Activated naive CD4-positive, alpha-beta T cell treated with anti-CD3 and anti-CD28 coated beads for 36 hours (primary cell): ENCODE measurements at regions not wholly inside any gene's neighbourhood (a gene's known extent, or its start where the extent isn't known, plus 50 kb on each side); places are given as distances from the start of the nearest gene placed in this dataset.
"Not testable (repeated sequence)": the region's sequence is repeated elsewhere in the genome, so short reads cannot be mapped to it uniquely, and the experiment has no call there.

ENCODE experiments used
- CTCF ChIA-PET: fragments of 350-600 bp; sonication (Branson Sonifier 250); formaldehyde crosslinking; loops from one replicate; lab custom pipeline; 2021; ENCODE audit warnings: antibody characterized with exemption; lab: Charles Lee
- DNase-seq: peaks from one replicate; pipeline ENCODE4 v3.0.0-alpha.2; 2020
- H3K27ac Mint-ChIP-seq: one replicate; pipeline ENCODE4 v1.8.0; 2021; ENCODE audit warnings: mild to moderate bottlenecking, mixed read lengths
- H3K27me3 Mint-ChIP-seq: one replicate; pipeline ENCODE4 v1.8.0; 2021; ENCODE audit warnings: low read depth, mixed read lengths
- H3K36me3 Mint-ChIP-seq: one replicate; pipeline ENCODE4 v1.8.0; 2021; ENCODE audit warnings: low read depth, mixed read lengths
- H3K4me1 Mint-ChIP-seq: one replicate; pipeline ENCODE4 v1.8.0; 2021; ENCODE audit warnings: low read depth, mixed read lengths
- H3K4me3 Mint-ChIP-seq: one replicate; pipeline ENCODE4 v1.8.0; 2021; ENCODE audit warnings: mild to moderate bottlenecking, moderate library complexity, mixed read lengths
- H3K9me3 Mint-ChIP-seq: one replicate; pipeline ENCODE4 v1.8.0; 2021; ENCODE audit warnings: mixed read lengths
- intact Hi-C: fragments of 100-400 bp; cut with micrococcal nuclease; formaldehyde crosslinking; loops from one replicate; pipeline ENCODE4 v1.15.1; 2023

DNA sequence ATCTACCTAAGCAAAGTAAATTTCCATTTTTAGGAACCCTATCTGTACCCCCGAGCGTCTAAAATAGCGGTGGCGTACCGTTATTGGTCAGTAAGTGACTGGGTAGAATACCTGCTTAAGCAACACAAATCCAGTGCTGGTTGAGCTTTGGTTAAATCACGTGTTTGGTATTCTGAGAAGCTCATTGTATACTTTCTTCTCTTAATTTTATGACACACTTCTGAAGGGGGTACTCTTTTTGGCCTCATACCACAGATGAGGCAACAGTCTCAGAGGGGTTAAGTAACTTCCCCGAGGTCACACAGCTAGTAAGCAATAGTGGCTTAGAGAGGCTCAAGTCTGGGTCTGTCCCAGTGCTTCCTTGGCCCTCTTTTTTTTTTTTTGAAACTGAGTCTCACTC lies 151.2 kb downstream of the TFAP2C start:
- intact Hi-C loops: no loop called here
- CTCF ChIA-PET: no interaction called here
- Mint-ChIP-seq H3K36me3 (no peaks in the 10 kb centered on the region), H3K27ac (no peak overlapping the region), H3K4me1 (peaks cover 11% of the 10 kb centered on the region), H3K9me3 (no peaks in the 10 kb centered on the region), H3K27me3 (peaks cover 24% of the 10 kb centered on the region), H3K4me3 (no peak overlapping the region)
- DNase-seq: no peak

DNA sequence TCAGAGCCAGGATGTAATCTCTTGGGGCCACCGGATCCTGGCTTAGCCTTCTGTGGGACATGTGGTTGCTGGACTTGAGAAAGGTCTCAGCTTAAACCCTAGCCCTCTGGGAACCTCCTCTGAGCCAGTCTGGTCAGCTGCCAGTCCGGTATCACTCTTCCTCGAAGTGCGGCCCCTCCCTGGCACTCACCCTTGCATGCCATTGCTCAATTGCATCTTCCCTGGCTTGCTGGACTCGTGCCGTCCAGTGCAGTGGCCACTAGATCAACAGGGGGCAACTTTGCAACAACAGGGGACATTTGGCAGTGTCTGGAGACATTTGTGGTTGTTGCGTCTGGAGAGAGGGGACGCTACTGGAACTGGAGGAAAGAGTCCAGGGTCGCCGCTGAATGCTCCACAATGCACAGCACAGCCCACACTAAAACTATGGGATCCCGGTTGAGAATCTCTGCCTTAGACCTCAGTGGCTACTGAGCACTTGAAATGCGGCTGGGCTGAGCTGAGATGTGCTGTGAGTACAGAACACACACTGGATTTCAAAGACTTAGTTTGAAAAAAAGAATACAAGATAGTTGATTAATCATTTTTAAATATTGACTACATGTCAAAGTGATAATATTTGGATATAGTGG lies 152.1 kb downstream of the TFAP2C start:
- intact Hi-C loops: no loop called here
- Mint-ChIP-seq H3K27ac (no peak overlapping the region), H3K27me3 (peaks cover 24% of the 10 kb centered on the region), H3K9me3 (no peaks in the 10 kb centered on the region), H3K36me3 (no peaks in the 10 kb centered on the region), H3K4me1 (peaks cover 11% of the 10 kb centered on the region), H3K4me3 (no peak overlapping the region)
- DNase-seq: no peak
- CTCF ChIA-PET: no interaction called here

DNA sequence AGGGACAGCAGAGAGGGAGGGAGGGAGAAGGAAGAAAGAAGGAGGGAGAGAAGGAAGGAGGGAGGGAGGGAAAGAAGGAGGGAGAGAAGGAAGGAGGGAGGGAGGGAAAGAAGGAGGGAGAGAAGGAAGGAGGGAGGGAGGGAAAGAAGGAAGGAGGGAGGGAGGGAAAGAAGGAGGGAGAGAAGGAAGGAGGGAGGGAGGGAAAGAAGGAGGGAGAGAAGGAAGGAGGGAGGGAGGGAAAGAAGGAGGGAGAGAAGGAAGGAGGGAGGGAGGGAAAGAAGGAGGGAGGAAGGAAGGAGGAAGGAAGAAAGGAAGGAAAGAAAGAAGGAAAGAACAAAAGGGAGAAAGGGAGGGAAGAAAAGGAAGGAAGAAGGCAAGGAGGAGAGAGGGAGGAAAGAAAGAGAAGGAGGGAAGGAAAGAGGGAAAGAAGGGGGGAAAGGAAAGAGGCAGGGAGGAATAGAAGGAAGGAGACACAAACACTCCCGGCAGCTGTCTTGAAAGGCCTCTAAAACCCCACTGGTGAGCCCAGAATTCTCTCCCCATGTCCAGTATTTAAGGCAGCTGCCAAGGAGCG lies 153.0 kb downstream of the TFAP2C start:
- peaks cover 11% of the 10 kb centered on the region for H3K4me1 Mint-ChIP-seq
- H3K4me3 Mint-ChIP-seq, CTCF ChIA-PET, H3K9me3 Mint-ChIP-seq, H3K27ac Mint-ChIP-seq, intact Hi-C loops, DNase-seq, H3K36me3 Mint-ChIP-seq: not testable (repeated sequence)
- peaks cover 24% of the 10 kb centered on the region for H3K27me3 Mint-ChIP-seq

DNA sequence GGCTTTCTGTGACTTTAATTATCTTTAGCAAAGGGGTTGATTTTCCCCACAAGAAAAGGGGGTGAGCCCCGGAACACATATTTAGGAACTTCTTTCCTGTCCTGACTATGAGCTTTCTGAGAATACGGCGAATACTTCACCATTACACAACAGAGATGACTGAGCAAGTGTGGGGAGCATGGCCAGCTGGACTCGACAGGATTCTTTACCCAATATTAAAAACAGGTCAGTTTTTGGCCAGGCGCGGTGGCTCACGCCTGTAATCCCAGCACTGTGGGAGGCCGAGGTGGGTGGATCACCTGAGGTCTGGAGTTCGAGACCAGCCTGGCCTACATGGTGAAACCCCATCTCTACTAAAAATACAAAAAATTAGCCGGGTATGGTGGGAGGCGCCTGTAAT lies 153.7 kb downstream of the TFAP2C start:
- H3K27ac Mint-ChIP-seq, H3K36me3 Mint-ChIP-seq, H3K9me3 Mint-ChIP-seq, intact Hi-C loops, DNase-seq, CTCF ChIA-PET, H3K4me3 Mint-ChIP-seq: not testable (repeated sequence)
- peaks cover 24% of the 10 kb centered on the region for H3K27me3 Mint-ChIP-seq
- H3K4me1 Mint-ChIP-seq: peaks cover 11% of the 10 kb centered on the region

DNA sequence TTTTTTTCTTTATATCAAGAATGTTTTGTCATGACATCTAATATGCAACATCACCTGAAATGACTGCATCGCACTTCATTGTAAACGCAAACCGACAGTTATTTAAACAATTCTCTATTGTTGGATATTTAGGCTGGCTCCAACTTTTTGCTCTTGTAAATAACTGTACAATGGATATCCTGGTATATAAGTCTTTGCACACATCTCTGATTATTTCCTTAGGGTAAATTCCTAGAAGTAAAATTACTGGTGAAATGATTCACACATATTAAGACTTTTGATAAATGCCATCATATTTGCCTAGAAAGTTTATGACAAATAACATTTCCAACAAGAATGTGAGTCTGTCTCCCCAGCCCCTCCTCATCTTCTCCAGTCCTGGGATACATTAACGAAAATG lies 154.7 kb downstream of the TFAP2C start:
- H3K4me3 Mint-ChIP-seq: no peak overlapping the region
- H3K4me1 Mint-ChIP-seq: peaks cover 8% of the 10 kb centered on the region
- intact Hi-C loops: no loop called here
- DNase-seq: no peak
- H3K9me3 Mint-ChIP-seq: no peaks in the 10 kb centered on the region
- no peak overlapping the region for H3K27ac Mint-ChIP-seq
- peaks cover 22% of the 10 kb centered on the region for H3K27me3 Mint-ChIP-seq
- no peaks in the 10 kb centered on the region for H3K36me3 Mint-ChIP-seq
- CTCF ChIA-PET: no interaction called here

DNA sequence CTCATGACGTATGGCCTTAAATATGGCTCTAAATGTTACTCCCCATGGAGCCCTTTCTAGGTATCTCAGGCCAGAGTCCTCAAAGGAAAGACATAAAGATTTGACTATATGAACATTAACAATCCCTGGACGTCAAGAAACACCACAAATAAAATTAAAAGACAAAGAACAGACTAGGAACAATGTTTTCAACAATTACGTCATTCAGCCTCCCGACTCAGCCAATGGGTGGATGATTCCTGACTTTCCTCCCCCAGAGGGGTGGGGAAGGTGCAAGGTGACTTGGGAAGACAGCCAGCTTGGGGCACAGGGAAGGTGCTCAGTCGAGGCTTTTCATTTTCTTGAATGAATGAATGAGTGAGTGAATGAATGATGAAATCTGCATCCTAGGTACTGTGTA lies 157.4 kb downstream of the TFAP2C start:
- intact Hi-C loops: no loop called here
- Mint-ChIP-seq H3K27me3 (peaks cover 6% of the 10 kb centered on the region), H3K4me3 (no peak overlapping the region), H3K36me3 (no peaks in the 10 kb centered on the region), H3K9me3 (no peaks in the 10 kb centered on the region), H3K27ac (no peak overlapping the region), H3K4me1 (no peaks in the 10 kb centered on the region)
- CTCF ChIA-PET: no interaction called here
- no peak for DNase-seq

DNA sequence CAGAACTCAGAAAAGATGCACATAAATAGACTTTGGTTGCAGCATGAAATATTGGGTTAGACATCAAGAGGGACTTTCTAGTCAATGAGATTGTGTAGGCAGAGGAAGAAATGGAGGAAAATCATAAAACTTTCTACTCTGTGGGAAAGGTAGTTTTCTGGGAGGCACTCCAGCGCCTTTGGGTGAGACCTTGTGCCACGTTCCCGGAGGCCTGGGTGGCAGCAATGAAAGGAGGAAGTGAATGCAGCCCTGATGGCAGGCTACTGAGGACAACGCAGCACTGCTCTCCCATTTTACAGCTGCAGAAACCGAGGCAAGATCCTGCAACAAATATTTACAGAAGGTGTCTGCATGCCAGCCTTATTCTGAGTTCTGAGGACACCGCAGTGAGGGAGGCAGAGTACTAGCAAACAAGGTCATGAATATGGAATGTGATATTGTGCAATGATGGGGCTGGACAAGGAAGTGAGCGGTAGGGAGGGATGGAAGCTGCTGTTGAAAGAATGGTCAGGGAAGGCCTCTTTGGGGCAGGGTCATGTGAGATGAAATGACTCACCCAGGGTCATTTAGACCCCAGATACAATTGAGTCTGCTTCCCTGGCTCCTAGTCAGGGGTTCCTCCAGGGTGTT lies 159.1 kb downstream of the TFAP2C start:
- intact Hi-C loops: no loop called here
- DNase-seq: no peak
- CTCF ChIA-PET: no interaction called here
- Mint-ChIP-seq H3K27ac (no peak overlapping the region), H3K27me3 (peaks cover 3% of the 10 kb centered on the region), H3K9me3 (no peaks in the 10 kb centered on the region), H3K4me3 (no peak overlapping the region), H3K4me1 (no peaks in the 10 kb centered on the region), H3K36me3 (no peaks in the 10 kb centered on the region)

DNA sequence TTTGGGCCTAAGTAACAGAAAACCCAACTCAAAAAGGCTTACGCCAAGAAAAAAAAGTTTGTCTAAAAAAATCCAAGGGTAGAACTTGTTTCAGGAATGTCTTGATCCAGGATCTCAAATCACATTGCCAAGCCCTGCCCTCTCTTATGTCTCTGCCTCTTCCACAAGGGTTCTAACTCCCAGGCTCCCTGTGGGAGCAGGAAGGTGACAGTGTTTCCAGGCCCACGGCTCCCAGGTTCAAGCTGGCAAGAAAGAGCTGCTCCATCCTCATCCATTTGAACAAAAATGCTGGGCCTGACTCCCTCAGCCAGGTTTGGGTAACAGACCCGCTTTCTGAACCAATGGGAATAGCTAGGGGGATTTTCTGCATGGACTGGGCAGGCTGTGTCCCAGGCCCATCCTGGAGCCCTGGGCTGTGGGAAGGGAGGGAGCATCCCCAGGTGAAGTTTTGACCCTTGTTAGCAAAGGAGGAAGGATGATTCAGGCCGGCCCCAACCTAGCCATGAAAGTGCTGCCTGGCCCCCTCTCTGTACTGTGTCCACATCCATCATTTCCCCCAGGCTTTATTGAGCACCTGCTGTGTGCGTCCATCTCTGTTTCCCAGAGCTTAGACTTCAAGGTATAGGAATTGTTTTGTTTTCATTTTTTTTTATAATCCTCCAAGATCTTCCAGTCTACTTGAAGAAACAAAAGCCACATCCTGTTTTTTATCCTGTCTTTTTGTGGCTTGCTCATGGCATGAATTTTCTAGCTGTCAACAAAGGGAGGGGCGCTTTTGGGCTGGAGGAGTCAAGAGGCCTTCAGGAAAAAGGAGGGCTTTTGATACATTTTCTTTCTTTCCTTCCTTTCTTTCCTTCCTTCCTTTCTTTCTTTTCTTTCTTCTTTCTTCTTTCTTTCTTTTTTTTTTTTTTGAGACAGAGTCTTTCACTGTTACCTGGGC lies 159.8 kb downstream of the TFAP2C start:
- Mint-ChIP-seq H3K4me3 (no peak overlapping the region), H3K4me1 (no peaks in the 10 kb centered on the region), H3K9me3 (no peaks in the 10 kb centered on the region), H3K36me3 (no peaks in the 10 kb centered on the region), H3K27ac (no peak overlapping the region), H3K27me3 (peaks cover 3% of the 10 kb centered on the region)
- intact Hi-C loops: no loop called here
- CTCF ChIA-PET: no interaction called here
- no peak for DNase-seq

DNA sequence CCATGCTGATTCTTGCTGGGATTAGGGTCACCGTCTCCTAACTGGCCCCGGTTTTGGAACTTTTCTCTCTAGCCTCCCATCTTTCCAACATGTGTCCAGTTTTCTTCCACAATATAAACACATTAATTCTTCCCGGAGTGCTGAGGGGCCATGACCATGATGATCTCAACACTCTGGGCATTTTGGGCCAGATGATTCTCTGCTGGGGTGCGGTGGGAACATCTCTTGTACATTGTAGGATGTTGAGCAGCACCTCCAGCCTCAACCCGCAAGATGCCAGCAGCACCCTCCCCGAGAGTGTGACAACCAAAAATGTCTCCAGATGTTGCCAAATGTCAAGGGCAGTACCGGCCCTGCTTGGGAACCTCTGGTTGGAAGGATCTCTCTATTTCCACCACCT lies 164.8 kb downstream of the TFAP2C start:
- CTCF ChIA-PET: no interaction called here
- Mint-ChIP-seq H3K36me3 (peaks cover 3% of the 10 kb centered on the region), H3K4me3 (no peak overlapping the region), H3K4me1 (no peaks in the 10 kb centered on the region), H3K9me3 (peaks cover 8% of the 10 kb centered on the region), H3K27ac (no peak overlapping the region), H3K27me3 (peaks cover 2% of the 10 kb centered on the region)
- intact Hi-C loops: no loop called here
- no peak for DNase-seq

DNA sequence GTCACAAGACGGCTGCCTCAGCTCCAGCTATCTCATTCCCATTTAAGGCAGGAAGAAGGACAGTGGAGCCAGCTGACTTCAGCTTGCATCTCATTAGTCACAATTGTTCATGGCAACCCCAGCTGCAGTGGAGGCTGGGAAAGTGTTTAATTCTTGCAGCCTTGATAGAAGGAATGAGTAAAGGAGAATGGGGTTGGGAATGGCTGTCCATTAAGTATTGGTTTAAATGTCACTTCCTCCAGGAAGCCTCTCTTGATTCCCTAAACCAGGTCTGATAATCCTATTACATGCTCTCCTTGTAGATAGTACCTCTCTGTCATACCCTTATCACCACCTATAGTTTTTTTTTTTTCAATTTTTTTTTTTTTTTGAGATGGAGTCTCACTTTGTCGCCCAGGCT lies 166.4 kb downstream of the TFAP2C start:
- Mint-ChIP-seq H3K9me3 (peaks cover 10% of the 10 kb centered on the region), H3K27ac (no peak overlapping the region), H3K4me3 (no peak overlapping the region), H3K36me3 (peaks cover 3% of the 10 kb centered on the region), H3K4me1 (no peaks in the 10 kb centered on the region), H3K27me3 (peaks cover 2% of the 10 kb centered on the region)
- CTCF ChIA-PET: no interaction called here
- DNase-seq: no peak
- intact Hi-C loops: no loop called here

DNA sequence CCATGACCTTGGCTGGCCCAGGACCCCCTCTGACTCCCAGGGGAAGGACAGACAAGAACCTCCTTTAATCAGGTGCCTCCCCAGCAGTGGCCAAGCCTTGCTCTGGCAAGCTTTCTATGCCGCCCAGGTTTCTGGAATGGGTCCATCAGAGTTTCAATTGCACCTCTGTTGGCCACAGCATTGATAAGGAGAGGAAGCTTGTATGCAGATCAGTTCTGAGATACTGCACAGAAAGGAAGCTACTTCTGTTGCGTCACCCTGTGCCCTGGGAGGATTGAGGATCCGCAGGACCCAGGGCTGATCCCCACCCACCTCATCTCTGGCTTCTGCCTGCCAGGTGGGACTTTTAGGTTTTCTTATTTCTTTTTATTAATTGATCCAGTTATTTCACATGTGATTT lies 167.2 kb downstream of the TFAP2C start:
- no peak overlapping the region for H3K4me3 Mint-ChIP-seq
- H3K4me1 Mint-ChIP-seq: no peaks in the 10 kb centered on the region
- DNase-seq: no peak
- CTCF ChIA-PET: no interaction called here
- H3K9me3 Mint-ChIP-seq: peaks cover 10% of the 10 kb centered on the region
- peaks cover 3% of the 10 kb centered on the region for H3K36me3 Mint-ChIP-seq
- H3K27me3 Mint-ChIP-seq: peaks cover 2% of the 10 kb centered on the region
- H3K27ac Mint-ChIP-seq: no peak overlapping the region
- intact Hi-C loops: no loop called here

DNA sequence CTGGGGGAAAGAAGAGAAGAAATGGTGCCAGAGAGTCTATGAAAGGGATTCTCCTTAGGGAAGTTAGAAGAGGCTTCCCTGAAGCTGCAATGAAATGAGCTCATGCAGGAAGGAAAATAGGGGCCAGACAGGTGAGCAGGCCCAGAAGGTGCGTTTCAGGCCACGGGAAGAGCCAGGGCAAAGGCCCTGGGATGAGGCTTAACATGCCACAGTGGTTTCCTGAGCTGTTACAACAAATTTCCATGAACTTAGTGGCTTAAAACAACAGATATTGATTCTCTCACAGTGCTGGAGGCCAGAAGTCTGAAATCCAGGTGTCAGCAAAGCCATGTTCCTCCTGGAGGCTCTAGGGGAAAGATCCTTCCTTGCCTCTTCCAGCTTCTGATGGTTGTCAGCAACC lies 167.9 kb downstream of the TFAP2C start:
- intact Hi-C loops: no loop called here
- Mint-ChIP-seq H3K36me3 (peaks cover 3% of the 10 kb centered on the region), H3K9me3 (peaks cover 10% of the 10 kb centered on the region), H3K4me1 (no peaks in the 10 kb centered on the region), H3K4me3 (no peak overlapping the region), H3K27ac (no peak overlapping the region), H3K27me3 (peaks cover 6% of the 10 kb centered on the region)
- CTCF ChIA-PET: no interaction called here
- DNase-seq: no peak
